GM12892 (cell line): ENCODE measurements at regions not wholly inside any gene's neighbourhood (a gene's known extent, or its start where the extent isn't known, plus 50 kb on each side); places are given as distances from the start of the nearest gene placed in this dataset.
"Not testable (repeated sequence)": the region's sequence is repeated elsewhere in the genome, so short reads cannot be mapped to it uniquely, and the experiment has no call there.

Experiments
- POLR2AphosphoS5 ChIP-seq: IDR thresholded peaks from 2 replicates; pipeline ENCODE4 v1.6.1; 2011; ENCODE audit warnings: low read depth, low read length, control low read depth
- TAF1 ChIP-seq: IDR thresholded peaks from 2 replicates; pipeline ENCODE4 v1.6.1; 2011; ENCODE audit warnings: low read depth, mild to moderate bottlenecking, control low read depth, low read length, borderline replicate concordance

- not testable (repeated sequence) for TF ChIP-seq TAF1, POLR2AphosphoS5
Measured at GRCh38 chr11:93043186-93043585, 73.7 kb downstream of the MTNR1B start.
